NCI-H226 (cell line): ENCODE measurements at regions not wholly inside any gene's neighbourhood (a gene's known extent, or its start where the extent isn't known, plus 50 kb on each side); places are given as distances from the start of the nearest gene placed in this dataset.

Experiments
- DNase-seq: peaks from one replicate; pipeline ENCODE4 v3.0.0-alpha.2; 2015

DNA sequence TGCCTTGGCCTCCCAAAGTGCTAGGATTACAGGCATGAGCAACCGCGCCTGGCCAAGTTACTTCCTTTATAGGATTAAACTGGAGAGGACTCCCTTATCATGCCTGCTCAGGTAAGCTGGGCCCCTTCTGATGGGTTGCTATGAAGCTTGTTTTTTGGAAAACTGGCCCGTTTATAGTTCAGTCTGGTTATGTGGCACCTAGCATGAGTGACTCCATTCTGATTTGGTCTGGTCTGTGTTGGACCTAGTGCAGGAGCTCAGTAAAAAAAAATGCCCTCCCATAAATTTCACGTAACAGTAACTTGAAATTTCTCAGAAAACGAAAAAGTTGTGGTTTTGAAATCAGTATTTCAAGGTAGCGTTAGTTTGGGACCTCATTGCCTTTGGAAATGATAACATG, 448.4 kb downstream of the HACE1 start:
- no peak for DNase-seq

- DNase-seq, result no peak
These were observed 449.8 kb downstream of the HACE1 start for GRCh38 chr6:104409913-104410312.

- DNase-seq, result no peak
These were observed 451.8 kb downstream of the HACE1 start for GRCh38 chr6:104407957-104408356.

GRCh38 chr6:104404377-104404776, 455.3 kb downstream of the HACE1 start:
- DNase-seq, result no peak

- no peak for DNase-seq
These were observed 457.1 kb downstream of the HACE1 start for GRCh38 chr6:104402572-104402971.

- DNase-seq, result no peak
These were observed 457.8 kb downstream of the HACE1 start for GRCh38 chr6:104401926-104402325.

DNA sequence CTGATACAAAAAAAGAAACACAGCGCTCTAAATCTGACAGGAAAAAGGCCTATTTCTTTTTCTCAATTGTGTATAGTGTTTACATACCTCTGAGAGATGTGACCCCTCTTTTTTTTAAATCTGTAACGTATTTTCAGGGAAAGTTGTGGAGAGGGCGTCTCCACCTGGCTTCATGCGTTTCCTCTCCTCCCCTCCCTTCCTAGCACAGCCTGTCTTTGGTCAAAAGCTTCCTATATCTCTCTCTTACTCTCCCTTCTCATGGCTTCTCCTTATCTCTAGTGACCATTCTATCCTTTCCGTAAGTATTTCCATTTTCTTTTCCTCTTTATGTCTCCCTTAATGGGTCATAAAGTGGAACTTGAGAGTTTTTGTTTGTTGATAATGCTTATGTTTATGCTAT, 458.9 kb downstream of the HACE1 start:
- DNase-seq, result no peak

DNA sequence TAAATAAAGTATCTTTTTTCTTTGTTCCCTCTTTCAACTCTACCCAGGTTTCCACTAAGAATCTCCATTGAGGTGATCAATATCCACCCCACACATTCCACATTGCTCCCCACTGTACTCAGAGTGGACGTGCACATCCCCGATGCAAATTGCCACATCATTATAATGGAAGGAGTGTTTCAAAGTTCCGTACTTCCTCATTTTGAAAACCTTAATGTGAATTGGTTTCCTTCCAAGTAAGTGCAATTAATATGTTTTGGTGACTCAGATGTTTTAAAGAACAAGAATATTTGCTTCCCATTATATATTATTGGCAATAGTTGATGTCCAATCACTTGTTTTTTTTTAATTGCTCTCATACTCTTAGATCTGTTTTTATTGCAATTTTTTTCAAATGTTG, 463.6 kb downstream of the HACE1 start:
- no peak for DNase-seq

GRCh38 chr6:104381907-104382306, 477.8 kb downstream of the HACE1 start:
- DNase-seq, result no peak

DNA sequence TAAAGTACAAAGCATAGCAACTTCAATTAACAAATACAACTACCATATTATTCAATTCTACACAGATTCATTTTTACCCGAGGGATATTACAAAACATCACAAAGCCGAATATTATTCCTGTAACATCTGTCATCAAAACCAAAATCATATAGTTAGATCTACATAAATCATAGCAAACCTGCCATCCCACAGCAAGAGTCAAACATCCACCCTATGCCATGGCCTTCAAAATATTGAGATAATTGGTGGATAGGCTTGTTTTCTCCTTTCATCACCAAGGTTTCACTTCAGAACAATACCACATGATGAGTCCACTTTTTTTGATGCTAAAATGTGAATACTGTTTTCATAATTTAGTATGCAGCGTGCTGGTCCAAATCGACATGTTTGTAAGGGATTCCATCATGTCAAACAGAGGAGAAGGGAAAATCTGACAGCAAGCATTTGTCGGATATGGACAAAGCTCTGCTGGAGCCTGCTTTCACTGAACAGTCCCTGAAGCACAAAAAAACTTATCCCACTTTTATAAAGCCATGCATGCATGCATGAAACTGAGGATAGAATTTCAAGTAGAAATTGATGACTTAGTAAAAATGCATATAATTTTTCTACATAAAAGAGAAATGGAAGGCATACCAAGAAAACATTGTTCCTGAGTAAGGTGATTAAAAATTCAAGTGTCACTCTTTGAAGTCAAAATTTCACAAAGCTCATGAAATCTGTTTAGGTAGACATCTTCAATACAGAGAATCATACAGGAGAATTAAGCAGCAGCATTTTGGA, 494.1 kb downstream of the HACE1 start:
- DNase-seq, result no peak

- no peak for DNase-seq
These were observed 501.8 kb downstream of the HACE1 start for GRCh38 chr6:104357928-104358327.

DNA sequence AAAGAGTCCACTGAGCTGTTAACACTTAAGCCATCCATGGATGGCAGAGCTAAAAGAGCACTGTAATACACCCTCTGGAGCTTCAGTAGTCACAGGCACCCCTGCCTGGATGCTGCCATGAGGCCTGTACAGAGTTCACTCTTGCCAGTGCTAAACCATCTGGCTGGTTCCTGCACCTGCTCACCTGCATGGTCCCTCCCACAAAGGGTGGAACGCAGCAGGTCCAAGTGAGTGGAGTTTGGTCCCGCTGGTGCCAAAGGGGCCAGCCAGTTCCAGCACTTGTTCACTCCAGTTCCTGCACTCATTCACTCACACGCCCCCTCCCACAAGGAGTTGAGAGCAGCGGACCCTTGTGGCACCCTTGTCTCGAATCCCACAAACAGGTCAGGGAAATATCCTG, 503.5 kb downstream of the HACE1 start:
- no peak for DNase-seq

DNA sequence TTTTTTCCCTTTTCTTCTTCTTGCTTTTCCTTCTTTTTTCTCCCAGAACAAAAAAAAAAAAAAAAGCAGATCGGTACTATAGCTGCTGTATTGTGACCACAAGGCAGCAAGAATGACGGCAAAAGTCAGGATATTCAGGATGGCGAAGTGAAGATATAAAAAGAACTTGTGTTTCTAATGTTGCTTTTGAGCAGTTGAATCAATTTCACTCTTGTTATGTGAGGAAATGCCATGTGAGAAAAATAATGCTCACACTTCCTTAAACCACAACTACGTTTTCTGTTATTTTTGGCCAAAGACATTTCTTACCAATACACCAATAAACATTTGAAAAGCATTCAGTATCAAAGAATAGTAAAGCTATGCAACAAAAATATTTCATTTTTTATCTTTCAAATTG, 510.5 kb downstream of the HACE1 start:
- DNase-seq, result no peak

GRCh38 chr6:104344223-104344622, 515.5 kb downstream of the HACE1 start:
- no peak for DNase-seq

GRCh38 chr6:104332364-104332763, 527.4 kb downstream of the HACE1 start:
- DNase-seq, result no peak

DNA sequence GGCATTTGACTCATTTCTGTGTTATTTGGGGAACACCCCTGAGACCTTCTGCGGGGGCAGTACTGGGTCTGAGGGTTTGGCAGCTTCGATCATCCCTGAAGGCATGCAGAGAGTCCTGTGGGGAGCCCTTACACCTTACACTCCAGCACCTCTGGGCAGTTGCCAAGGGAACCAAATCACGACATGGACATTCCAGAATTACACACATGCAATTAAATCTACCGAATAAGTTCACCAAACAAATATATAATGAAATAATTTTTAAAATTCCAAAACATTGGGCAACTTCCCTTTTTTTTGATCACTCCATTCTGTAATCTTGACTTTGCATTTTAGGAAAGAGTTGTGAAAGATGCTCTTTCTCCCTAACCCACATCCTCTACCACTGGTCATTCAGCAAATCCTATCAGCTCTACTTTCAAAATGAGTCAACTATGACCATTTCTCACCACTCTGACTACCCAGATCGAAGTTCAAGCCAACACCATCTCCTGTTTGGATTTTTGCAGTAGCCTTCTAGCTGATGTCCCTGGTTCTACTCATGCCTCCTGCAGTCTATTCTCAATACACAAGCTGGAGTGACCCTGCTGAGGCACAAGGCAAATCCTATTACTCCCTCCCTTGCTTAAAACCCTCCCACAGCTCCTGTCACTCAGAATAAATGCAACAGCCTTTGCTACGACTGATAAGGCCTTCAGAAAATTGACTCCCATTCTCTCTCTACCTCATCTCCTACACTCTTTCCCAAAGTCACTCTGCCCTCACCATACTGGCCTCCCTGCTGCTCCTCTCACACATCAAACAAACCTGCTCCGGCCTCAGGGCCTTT, 533.3 kb downstream of the HACE1 start:
- peak; percentile 86 for DNase-seq

DNA sequence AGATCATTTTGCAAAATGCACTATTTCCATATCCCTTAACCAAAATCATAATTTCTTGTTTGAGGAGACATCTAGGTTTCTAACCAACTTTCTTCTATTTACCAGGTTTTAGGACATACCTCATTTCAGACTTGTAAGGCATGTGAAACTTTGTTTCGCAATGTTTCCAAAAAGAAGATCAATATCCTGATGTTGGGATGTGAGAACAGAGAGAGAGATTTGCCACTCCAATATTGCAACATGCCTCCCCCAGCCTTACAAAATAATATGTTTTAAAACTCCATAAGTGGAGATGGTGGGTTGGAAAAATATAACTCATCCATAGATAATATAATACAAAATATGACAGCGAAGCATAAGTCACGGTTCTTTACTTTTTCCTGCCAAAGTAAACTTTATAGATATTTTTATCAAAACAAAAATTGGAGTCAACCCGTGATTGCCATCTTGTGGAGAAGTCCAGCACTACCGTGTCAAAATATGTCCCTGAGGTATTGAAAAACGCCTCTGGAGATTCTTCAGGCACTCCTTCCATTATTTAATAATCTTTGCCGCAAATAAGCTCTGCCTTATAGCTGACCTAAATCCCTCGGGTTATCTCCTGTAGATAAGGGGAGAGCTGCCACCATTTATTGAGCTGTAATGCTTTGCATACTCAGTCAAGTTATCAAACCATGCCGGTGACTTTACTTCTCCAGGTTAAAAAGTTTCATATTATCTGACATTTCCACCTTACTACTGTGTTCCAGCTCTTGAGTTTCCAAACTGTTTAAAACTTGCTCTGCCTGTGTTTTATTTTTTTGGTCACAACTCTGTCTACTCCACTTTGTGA, 534.2 kb downstream of the HACE1 start:
- DNase-seq, result peak; percentile 47

- DNase-seq, result no peak
These were observed 535.4 kb downstream of the HACE1 start for GRCh38 chr6:104324301-104324700.

- DNase-seq, result no peak
These were observed 536.9 kb downstream of the HACE1 start for GRCh38 chr6:104322841-104323240.

DNA sequence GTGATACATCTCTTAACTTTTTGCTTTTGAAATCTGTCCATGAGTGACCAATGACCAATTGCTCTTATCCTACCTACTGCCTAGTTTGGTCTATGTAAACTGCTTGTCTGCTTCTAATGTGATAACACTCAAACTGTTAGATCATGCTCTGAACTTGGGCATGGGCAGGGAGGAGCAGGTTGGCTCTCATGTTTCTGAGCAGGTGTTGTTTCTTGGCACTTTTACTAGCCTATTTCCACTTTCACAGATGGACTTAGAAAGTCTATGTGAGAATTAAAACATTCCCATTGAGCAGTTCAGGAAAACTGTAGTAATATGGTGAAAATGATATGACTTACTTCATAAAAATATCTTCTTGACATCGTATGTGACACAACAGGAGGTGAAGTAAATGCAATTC, 538.4 kb downstream of the HACE1 start:
- DNase-seq, result no peak

DNA sequence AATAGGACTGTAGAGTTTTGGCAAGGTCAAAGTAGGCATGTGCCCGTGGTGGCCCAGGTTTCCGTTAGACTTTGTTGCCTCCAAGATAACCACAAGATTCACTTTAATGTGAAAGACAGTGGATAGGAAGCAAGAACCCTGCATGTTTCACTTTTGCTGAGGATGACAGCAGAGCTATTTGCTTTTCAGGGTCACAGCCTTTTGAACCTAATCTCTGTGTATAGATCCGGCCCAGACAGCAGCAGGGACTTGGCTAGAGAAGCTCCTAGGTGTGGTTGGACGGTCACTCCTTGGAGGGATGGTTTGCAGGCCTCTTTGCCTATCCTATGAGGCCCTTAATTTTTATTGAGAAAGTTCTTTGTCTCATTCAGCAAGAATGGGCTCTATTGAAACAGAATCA, 538.8 kb downstream of the HACE1 start:
- DNase-seq, result no peak

- peak; percentile 10 for DNase-seq
These were observed 546.9 kb downstream of the HACE1 start for GRCh38 chr6:104312851-104313250.

DNA sequence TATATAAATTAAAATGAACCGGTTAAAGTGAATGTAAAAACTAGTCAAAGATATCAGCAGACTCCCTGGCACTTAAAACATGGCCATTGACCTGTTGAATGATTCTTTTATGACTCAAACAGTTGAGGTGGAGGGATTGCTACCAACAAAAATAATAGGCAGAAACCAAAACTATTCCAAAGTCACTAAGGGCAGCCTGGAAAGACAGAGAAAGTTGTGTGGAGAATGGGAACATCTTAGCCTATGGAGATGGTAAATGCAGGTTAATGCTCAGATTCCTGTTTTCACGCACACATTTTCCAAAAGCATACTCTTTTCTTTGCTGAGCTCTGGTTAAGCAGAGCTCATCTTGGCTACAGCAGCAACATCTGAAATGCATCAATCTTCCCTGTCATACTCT, 553.5 kb downstream of the HACE1 start:
- DNase-seq, result no peak
